ENCODE measurements at regions not wholly inside any gene's neighbourhood (a gene's known extent, or its start where the extent isn't known, plus 50 kb on each side); places are given as distances from the start of the nearest gene placed in this dataset.

DNA sequence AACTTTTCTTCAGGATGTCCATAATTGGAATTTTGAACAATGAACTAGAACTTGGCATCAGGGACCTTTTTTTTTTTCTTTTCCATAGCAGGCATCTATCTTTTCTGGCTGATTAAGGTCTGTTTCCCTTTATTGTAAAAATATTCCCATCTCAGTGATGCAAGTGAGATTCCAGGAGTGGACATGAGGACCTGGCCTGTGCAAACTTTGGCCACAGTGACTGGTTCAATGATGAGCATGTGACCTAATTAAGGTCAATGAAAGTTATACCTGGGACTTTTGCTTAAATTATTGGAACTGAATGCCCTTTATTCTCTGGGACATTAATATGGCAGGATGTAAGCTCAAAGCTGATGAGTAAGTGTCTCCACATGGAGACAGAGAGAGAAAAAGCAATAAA is 83.8 kb downstream of the DIO2 start:
- TF ChIP-seq, protein P1, sequence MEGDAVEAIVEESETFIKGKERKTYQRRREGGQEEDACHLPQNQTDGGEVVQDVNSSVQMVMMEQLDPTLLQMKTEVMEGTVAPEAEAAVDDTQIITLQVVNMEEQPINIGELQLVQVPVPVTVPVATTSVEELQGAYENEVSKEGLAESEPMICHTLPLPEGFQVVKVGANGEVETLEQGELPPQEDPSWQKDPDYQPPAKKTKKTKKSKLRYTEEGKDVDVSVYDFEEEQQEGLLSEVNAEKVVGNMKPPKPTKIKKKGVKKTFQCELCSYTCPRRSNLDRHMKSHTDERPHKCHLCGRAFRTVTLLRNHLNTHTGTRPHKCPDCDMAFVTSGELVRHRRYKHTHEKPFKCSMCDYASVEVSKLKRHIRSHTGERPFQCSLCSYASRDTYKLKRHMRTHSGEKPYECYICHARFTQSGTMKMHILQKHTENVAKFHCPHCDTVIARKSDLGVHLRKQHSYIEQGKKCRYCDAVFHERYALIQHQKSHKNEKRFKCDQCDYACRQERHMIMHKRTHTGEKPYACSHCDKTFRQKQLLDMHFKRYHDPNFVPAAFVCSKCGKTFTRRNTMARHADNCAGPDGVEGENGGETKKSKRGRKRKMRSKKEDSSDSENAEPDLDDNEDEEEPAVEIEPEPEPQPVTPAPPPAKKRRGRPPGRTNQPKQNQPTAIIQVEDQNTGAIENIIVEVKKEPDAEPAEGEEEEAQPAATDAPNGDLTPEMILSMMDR (IDR thresholded peaks at IDR 0.05), result no peak
- no peak for TF ChIP-seq POLR2A (IDR thresholded peaks at IDR 0.05)
- Histone ChIP-seq H3K36me3 (replicated peaks in 1 of 2; ENCODE audit: insufficient read depth in 1 of 2, low read depth in 2 of 2) (no peaks in the 10 kb centered on the region), H3K27me3 (no peaks in the 10 kb centered on the region), H3K4me1 (no peaks in the 10 kb centered on the region), H3K27ac (no peak overlapping the region), H3K4me3 (no peak overlapping the region), H3K9me3 (no peaks in the 10 kb centered on the region)
- ATAC-seq (no peak), DNase-seq (no peak)
- intact Hi-C loops (cut with DNase I), result no loop called here

DNA sequence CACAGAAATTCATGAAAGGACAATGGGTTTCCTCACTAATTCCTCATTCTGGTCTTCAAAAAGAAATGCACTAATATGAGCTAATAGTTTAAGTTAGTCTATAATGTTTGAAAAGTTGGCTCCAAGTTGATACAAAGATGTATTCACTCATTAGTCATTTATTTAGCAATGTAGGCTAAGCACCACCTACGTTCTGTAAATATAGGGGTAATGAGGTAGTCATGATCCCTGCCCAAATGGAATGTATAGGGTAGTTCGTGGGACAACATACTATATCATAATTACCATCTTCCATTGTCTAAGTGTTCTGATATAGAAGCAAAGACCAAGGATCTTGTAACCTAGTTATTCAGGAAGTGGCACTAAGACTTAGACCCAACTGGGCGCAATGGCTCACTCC is 86.5 kb downstream of the DIO2 start:
- intact Hi-C loops (cut with DNase I), result no loop called here
- DNase-seq, result no peak
- WGBS, 2 donors, result 79 to 86% methylated on average over 3 of the region's 3 CpGs
- no peaks in the 10 kb centered on the region for H3K9me3 ChIP-seq
- no peak overlapping the region for H3K4me3 ChIP-seq
- H3K27me3 ChIP-seq, result no peaks in the 10 kb centered on the region
- no peak overlapping the region for H3K27ac ChIP-seq
- no peak for ATAC-seq
- H3K4me1 ChIP-seq, result no peaks in the 10 kb centered on the region
- no peaks in the 10 kb centered on the region for H3K36me3 ChIP-seq (replicated peaks in 1 of 2; ENCODE audit: insufficient read depth in 1 of 2, low read depth in 2 of 2)
- TF ChIP-seq, protein P1 (IDR thresholded peaks at IDR 0.05), result no peak
- TF ChIP-seq POLR2A (IDR thresholded peaks at IDR 0.05), result no peak

DNA sequence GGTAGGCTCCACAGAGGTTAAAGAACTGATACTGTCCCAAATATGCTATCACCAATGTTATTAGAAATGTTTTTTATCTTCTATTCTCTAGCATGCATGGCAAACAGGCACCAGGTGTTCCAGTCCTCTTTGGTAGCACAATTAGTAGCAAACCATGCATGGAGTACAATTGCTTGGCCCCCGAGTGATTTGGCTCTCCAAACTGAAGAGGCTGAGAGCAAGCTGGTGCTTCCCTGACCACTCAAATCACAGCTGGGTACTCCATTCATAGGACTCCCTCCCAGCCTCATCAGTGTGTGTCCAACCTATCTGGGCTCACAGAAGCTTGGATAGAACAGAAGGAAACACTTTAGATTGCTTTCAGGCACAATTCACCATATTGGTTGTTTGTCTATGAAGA is 93.4 kb downstream of the DIO2 start:
- H3K36me3 ChIP-seq (replicated peaks in 1 of 2; ENCODE audit: insufficient read depth in 1 of 2, low read depth in 2 of 2), result no peaks in the 10 kb centered on the region
- H3K27ac ChIP-seq, result no peak overlapping the region
- H3K9me3 ChIP-seq, result no peaks in the 10 kb centered on the region
- WGBS, 2 donors, result 62 to 74% methylated on average over 1 of the region's 1 CpG
- ATAC-seq (no peak), DNase-seq (no peak)
- no peaks in the 10 kb centered on the region for H3K27me3 ChIP-seq
- intact Hi-C loops (cut with DNase I), result no loop called here
- TF ChIP-seq POLR2A (IDR thresholded peaks at IDR 0.05), result no peak
- TF ChIP-seq, protein P1 (IDR thresholded peaks at IDR 0.05), result no peak
- H3K4me1 ChIP-seq, result no peaks in the 10 kb centered on the region
- H3K4me3 ChIP-seq, result no peak overlapping the region

DNA sequence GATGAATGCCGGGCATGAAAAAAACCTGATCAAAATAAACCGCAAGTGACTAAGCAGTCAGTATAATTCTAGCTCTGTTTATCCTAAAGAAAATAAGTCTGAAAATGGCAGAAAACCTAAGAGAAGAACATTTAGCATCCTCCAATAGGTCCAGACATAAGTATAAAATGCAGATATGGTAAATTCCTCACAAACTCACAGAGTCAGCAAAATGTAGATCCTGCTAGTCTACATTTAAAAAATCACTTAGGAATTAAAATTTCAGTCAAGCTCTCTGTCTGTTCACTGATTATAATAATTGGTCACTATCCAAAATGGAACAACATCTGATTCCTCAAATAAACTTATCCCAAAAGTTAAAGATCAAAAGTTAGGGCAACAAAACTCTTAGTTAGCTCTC is 95.1 kb downstream of the DIO2 start:
- no peak for ATAC-seq
- H3K9me3 ChIP-seq, result no peaks in the 10 kb centered on the region
- H3K27ac ChIP-seq, result no peak overlapping the region
- H3K4me1 ChIP-seq, result no peaks in the 10 kb centered on the region
- TF ChIP-seq, protein P1 (IDR thresholded peaks at IDR 0.05), result no peak
- TF ChIP-seq POLR2A (IDR thresholded peaks at IDR 0.05), result no peak
- no peaks in the 10 kb centered on the region for H3K36me3 ChIP-seq (replicated peaks in 1 of 2; ENCODE audit: insufficient read depth in 1 of 2, low read depth in 2 of 2)
- H3K4me3 ChIP-seq, result no peak overlapping the region
- intact Hi-C loops (cut with DNase I), result no loop called here
- WGBS, 2 donors, result 64 to 68% methylated on average over 2 of the region's 2 CpGs
- DNase-seq, result no peak
- H3K27me3 ChIP-seq, result no peaks in the 10 kb centered on the region

DNA sequence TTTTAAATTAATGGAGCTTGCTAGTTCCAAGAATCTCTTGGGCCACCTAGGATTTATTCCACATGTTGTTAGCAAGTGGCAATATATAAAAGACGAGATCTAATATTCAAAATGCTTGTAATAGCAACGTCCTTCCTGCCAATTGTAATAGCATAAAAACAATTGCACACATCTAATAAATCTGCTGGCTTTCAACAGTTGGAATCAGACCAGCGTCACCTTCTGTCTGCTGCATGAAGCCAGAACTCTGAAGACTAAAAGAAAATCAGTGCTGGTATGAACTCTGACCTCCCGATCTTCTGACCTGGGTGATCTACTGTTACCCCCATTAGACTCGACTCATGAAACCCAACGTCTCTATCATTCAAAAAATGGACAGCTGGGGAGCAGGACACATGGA is 100.6 kb downstream of the DIO2 start:
- Histone ChIP-seq H3K4me3 (no peak overlapping the region), H3K27me3 (no peaks in the 10 kb centered on the region), H3K27ac (no peak overlapping the region), H3K9me3 (no peaks in the 10 kb centered on the region), H3K4me1 (no peaks in the 10 kb centered on the region), H3K36me3 (replicated peaks in 1 of 2; ENCODE audit: insufficient read depth in 1 of 2, low read depth in 2 of 2) (no peaks in the 10 kb centered on the region)
- intact Hi-C loops (cut with DNase I), result no loop called here
- TF ChIP-seq POLR2A (IDR thresholded peaks at IDR 0.05), result no peak
- TF ChIP-seq, protein P1 (IDR thresholded peaks at IDR 0.05), result no peak
- ATAC-seq (no peak), DNase-seq (no peak)
- 65 to 76% methylated on average over 6 of the region's 6 CpGs for WGBS, 2 donors

Data from body of pancreas (tissue), 4 donors.